ENCODE measurements at regions not wholly inside any gene's neighbourhood (a gene's known extent, or its start where the extent isn't known, plus 50 kb on each side); places are given as distances from the start of the nearest gene placed in this dataset.

GRCh38 chr6:1088492-1089001 is 223.4 kb upstream of the FOXQ1 start:
- H2AFZ ChIP-seq (ENCODE audit: low read length) = no peak overlapping the region
- H4K20me1 ChIP-seq (ENCODE audit: insufficient read depth, low read length) = no peaks in the 10 kb centered on the region
- TF ChIP-seq CTCF (IDR thresholded peaks at IDR 0.05; ENCODE audit: extremely low read depth, low read depth, low read length) = no peak
- H3K4me3 ChIP-seq (ENCODE audit: insufficient read depth, low read length) = no peak overlapping the region
- no peaks in the 10 kb centered on the region for H3K27me3 ChIP-seq (ENCODE audit: insufficient read depth, low read length)
- no peak overlapping the region for H3K27ac ChIP-seq (ENCODE audit: low read depth, low read length)
- no peaks in the 10 kb centered on the region for H3K36me3 ChIP-seq (ENCODE audit: insufficient read depth, low read length)
- H3K79me2 ChIP-seq (ENCODE audit: insufficient read depth, low read length) = no peaks in the 10 kb centered on the region
- H3K4me1 ChIP-seq (ENCODE audit: insufficient read depth, low read length) = no peaks in the 10 kb centered on the region
- H3K4me2 ChIP-seq (ENCODE audit: insufficient read depth, low read length) = no peak overlapping the region
- H3K9me3 ChIP-seq (ENCODE audit: low read depth, low read length) = no peaks in the 10 kb centered on the region
- DNase-seq (ENCODE audit: insufficient read length, low spot score, missing footprints) = no peak

GRCh38 chr6:1087154-1087843 is 224.6 kb upstream of the FOXQ1 start:
- Histone ChIP-seq H3K4me1 (ENCODE audit: insufficient read depth, low read length) (no peaks in the 10 kb centered on the region), H3K36me3 (ENCODE audit: insufficient read depth, low read length) (no peaks in the 10 kb centered on the region), H3K9me3 (ENCODE audit: low read depth, low read length) (no peaks in the 10 kb centered on the region), H3K27ac (ENCODE audit: low read depth, low read length) (no peak overlapping the region), H3K4me3 (ENCODE audit: insufficient read depth, low read length) (no peak overlapping the region), H3K4me2 (ENCODE audit: insufficient read depth, low read length) (no peak overlapping the region), H2AFZ (ENCODE audit: low read length) (no peak overlapping the region), H3K27me3 (ENCODE audit: insufficient read depth, low read length) (no peaks in the 10 kb centered on the region), H4K20me1 (ENCODE audit: insufficient read depth, low read length) (no peaks in the 10 kb centered on the region), H3K79me2 (ENCODE audit: insufficient read depth, low read length) (no peaks in the 10 kb centered on the region)
- DNase-seq (ENCODE audit: insufficient read length, low spot score, missing footprints) = no peak
- no peak for TF ChIP-seq CTCF (IDR thresholded peaks at IDR 0.05; ENCODE audit: extremely low read depth, low read depth, low read length)

GRCh38 chr6:1086446-1087153 is 225.3 kb upstream of the FOXQ1 start:
- TF ChIP-seq CTCF (IDR thresholded peaks at IDR 0.05; ENCODE audit: extremely low read depth, low read depth, low read length) = no peak
- DNase-seq (ENCODE audit: insufficient read length, low spot score, missing footprints) = no peak
- H3K27ac ChIP-seq (ENCODE audit: low read depth, low read length) = no peak overlapping the region
- H3K4me1 ChIP-seq (ENCODE audit: insufficient read depth, low read length) = peaks cover 5% of the 10 kb centered on the region
- H3K4me2 ChIP-seq (ENCODE audit: insufficient read depth, low read length) = no peak overlapping the region
- no peak overlapping the region for H3K4me3 ChIP-seq (ENCODE audit: insufficient read depth, low read length)
- H3K9me3 ChIP-seq (ENCODE audit: low read depth, low read length) = no peaks in the 10 kb centered on the region
- H2AFZ ChIP-seq (ENCODE audit: low read length) = no peak overlapping the region
- H3K79me2 ChIP-seq (ENCODE audit: insufficient read depth, low read length) = no peaks in the 10 kb centered on the region
- no peaks in the 10 kb centered on the region for H3K36me3 ChIP-seq (ENCODE audit: insufficient read depth, low read length)
- no peaks in the 10 kb centered on the region for H3K27me3 ChIP-seq (ENCODE audit: insufficient read depth, low read length)
- no peaks in the 10 kb centered on the region for H4K20me1 ChIP-seq (ENCODE audit: insufficient read depth, low read length)

GRCh38 chr6:1082285-1082935 is 229.5 kb upstream of the FOXQ1 start:
- Histone ChIP-seq H3K27me3 (ENCODE audit: insufficient read depth, low read length) (no peaks in the 10 kb centered on the region), H3K4me1 (ENCODE audit: insufficient read depth, low read length) (peaks cover 6% of the 10 kb centered on the region), H4K20me1 (ENCODE audit: insufficient read depth, low read length) (no peaks in the 10 kb centered on the region), H3K4me2 (ENCODE audit: insufficient read depth, low read length) (no peak overlapping the region), H3K27ac (ENCODE audit: low read depth, low read length) (no peak overlapping the region), H3K9me3 (ENCODE audit: low read depth, low read length) (no peaks in the 10 kb centered on the region), H2AFZ (ENCODE audit: low read length) (no peak overlapping the region), H3K4me3 (ENCODE audit: insufficient read depth, low read length) (no peak overlapping the region), H3K79me2 (ENCODE audit: insufficient read depth, low read length) (no peaks in the 10 kb centered on the region), H3K36me3 (ENCODE audit: insufficient read depth, low read length) (no peaks in the 10 kb centered on the region)
- no peak for DNase-seq (ENCODE audit: insufficient read length, low spot score, missing footprints)
- no peak for TF ChIP-seq CTCF (IDR thresholded peaks at IDR 0.05; ENCODE audit: extremely low read depth, low read depth, low read length)

Measured in osteoblast (primary cell).